ENCODE measurements at regions not wholly inside any gene's neighbourhood (a gene's known extent, or its start where the extent isn't known, plus 50 kb on each side); places are given as distances from the start of the nearest gene placed in this dataset.
"Not testable (repeated sequence)": the region's sequence is repeated elsewhere in the genome, so short reads cannot be mapped to it uniquely, and the experiment has no call there.

DNA sequence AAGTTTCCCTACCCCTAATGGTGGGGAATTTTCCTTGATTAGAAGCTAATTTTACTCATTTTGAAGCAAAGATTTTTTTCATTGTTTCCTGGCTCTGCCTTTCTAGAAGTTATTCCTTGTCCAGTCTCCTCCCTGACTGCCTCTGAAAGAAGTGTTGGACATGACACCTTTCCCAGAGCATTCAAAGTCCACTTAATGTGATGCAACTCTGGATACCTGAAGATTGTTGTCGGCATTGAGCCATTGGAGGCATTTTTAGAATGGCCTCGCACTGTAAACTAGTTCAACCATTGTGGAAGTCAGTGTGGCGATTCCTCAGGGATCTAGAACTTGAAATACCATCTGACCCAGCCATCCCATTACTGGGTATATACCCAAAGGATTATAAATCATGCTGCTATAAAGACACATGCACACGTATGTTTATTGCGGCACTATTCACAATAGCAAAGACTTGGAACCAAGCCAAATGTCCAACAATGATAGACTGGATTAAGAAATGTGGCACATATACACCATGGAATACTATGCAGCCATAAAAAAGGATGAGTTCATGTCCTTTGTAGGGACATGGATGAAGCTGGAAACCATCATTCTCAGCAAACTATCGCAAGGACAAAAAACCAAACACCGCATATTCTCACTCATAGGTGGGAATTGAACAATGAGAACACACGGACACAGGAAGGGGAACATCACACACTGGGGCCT lies 69.7 kb upstream of the PLA2G4A start:
- SMC1A ChIA-PET (ENCODE audit: uncharacterized antibody, unreplicated experiment); FAIRE-seq; RAD21 ChIA-PET (ENCODE audit: unreplicated experiment); H3K27ac ChIP-seq (ENCODE audit: control insufficient read depth, insufficient read depth); H3K4me3 ChIP-seq; H3K4me2 ChIP-seq (ENCODE audit: control insufficient read depth, insufficient read depth); H2AFZ ChIP-seq (ENCODE audit: control insufficient read depth, low read depth, low read length); H3K9ac ChIP-seq (ENCODE audit: control insufficient read depth, insufficient read depth, low read length); H3K79me2 ChIP-seq (ENCODE audit: control insufficient read depth, insufficient read depth, low read length); H3K4me1 ChIP-seq (ENCODE audit: control insufficient read depth, insufficient read depth, low read length); ATAC-seq; H3K27me3 ChIP-seq (replicated peaks in 1 of 2; ENCODE audit: control insufficient read depth in 2 of 2, insufficient read depth in 2 of 2, low read length in 1 of 2); BruUV-seq (replicated peaks); H4K20me1 ChIP-seq (ENCODE audit: control insufficient read depth, insufficient read depth); in situ Hi-C loops (cut with MboI); H3K36me3 ChIP-seq (ENCODE audit: control insufficient read depth in 2 of 2, insufficient read depth in 2 of 2, low read length in 1 of 2); H3K9me3 ChIP-seq (replicated peaks; ENCODE audit: control insufficient read depth, insufficient read depth, low read length); POLR2A ChIA-PET; intact Hi-C loops (cut with micrococcal nuclease; ENCODE audit: unreplicated experiment); DNase-seq (ENCODE audit: low read depth, low spot score): not testable (repeated sequence)
- 67% methylated on average over 5 of the region's 8 CpGs for WGBS (ENCODE audit: insufficient coverage, insufficient replicate concordance, low lambda C conversion rate, missing lambda C conversion rate)
- CTCF ChIA-PET: interaction anchor here (2.1 kb wide), 1 partner anchor 11 kb away, joined by 6 read pairs; no protein-coding TSS in a partner anchor

DNA sequence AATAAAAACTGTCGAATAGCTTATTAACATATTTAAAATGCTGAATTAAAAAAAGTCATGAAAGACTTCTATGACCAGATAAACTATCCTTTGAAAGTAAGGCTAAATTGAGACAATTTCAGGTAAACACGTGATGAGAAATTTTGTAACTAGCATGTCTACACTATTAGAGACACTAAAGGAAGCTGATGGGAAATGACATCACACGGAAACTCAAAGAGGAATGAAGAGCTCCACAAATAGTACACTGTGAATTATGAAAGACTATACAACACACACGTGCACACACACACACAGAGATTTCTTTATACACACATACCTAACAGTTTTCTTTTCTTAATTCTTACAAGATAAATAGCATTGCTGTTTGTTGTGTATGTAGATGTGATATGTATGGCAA lies 70.9 kb upstream of the PLA2G4A start:
- DNase-seq (ENCODE audit: low read depth, low spot score) (no peak), ATAC-seq (no peak), FAIRE-seq (no peak)
- no peaks in the 10 kb centered on the region for H3K79me2 ChIP-seq (ENCODE audit: control insufficient read depth, insufficient read depth, low read length)
- H3K9ac ChIP-seq (ENCODE audit: control insufficient read depth, insufficient read depth, low read length): no peak overlapping the region
- ChIA-PET SMC1A (ENCODE audit: uncharacterized antibody, unreplicated experiment) (interaction anchor here (1.1 kb wide), 2 partner anchors 12 to 1159 kb away, joined by 3 read pairs; no protein-coding TSS in a partner anchor), RAD21 (ENCODE audit: unreplicated experiment) (no interaction called here), POLR2A (interaction anchor here (0.5 kb wide), 1 partner anchor 56 kb away, joined by 3 read pairs; no protein-coding TSS in a partner anchor), CTCF (interaction anchor here (0.6 to 0.8 kb wide), 2 partner anchors 34 to 259 kb away, joined by 3 read pairs; no protein-coding TSS in a partner anchor)
- no peak overlapping the region for H3K4me2 ChIP-seq (ENCODE audit: control insufficient read depth, insufficient read depth)
- H2AFZ ChIP-seq (ENCODE audit: control insufficient read depth, low read depth, low read length): no peak overlapping the region
- intact Hi-C loops (cut with micrococcal nuclease; ENCODE audit: unreplicated experiment): no loop called here
- 48% methylated on average over 4 of the region's 4 CpGs for WGBS (ENCODE audit: insufficient coverage, insufficient replicate concordance, low lambda C conversion rate, missing lambda C conversion rate)
- H3K27ac ChIP-seq (ENCODE audit: control insufficient read depth, insufficient read depth): no peak overlapping the region
- no peaks in the 10 kb centered on the region for H3K27me3 ChIP-seq (replicated peaks in 1 of 2; ENCODE audit: control insufficient read depth in 2 of 2, insufficient read depth in 2 of 2, low read length in 1 of 2)
- in situ Hi-C loops (cut with MboI): no loop called here
- no peak overlapping the region for H3K4me3 ChIP-seq
- H3K36me3 ChIP-seq (ENCODE audit: control insufficient read depth in 2 of 2, insufficient read depth in 2 of 2, low read length in 1 of 2): no peaks in the 10 kb centered on the region
- no peak for TF ChIP-seq PML (IDR thresholded peaks at IDR 0.05; ENCODE audit: low read length)
- TF ChIP-seq, protein P1, sequence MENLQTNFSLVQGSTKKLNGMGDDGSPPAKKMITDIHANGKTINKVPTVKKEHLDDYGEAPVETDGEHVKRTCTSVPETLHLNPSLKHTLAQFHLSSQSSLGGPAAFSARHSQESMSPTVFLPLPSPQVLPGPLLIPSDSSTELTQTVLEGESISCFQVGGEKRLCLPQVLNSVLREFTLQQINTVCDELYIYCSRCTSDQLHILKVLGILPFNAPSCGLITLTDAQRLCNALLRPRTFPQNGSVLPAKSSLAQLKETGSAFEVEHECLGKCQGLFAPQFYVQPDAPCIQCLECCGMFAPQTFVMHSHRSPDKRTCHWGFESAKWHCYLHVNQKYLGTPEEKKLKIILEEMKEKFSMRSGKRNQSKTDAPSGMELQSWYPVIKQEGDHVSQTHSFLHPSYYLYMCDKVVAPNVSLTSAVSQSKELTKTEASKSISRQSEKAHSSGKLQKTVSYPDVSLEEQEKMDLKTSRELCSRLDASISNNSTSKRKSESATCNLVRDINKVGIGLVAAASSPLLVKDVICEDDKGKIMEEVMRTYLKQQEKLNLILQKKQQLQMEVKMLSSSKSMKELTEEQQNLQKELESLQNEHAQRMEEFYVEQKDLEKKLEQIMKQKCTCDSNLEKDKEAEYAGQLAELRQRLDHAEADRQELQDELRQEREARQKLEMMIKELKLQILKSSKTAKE (IDR thresholded peaks at IDR 0.05; ENCODE audit: low read depth, poor library complexity, severe bottlenecking): no peak
- no peak for TF ChIP-seq HDGF (IDR thresholded peaks at IDR 0.05)
- H3K4me1 ChIP-seq (ENCODE audit: control insufficient read depth, insufficient read depth, low read length): peaks cover 8% of the 10 kb centered on the region
- H4K20me1 ChIP-seq (ENCODE audit: control insufficient read depth, insufficient read depth): no peaks in the 10 kb centered on the region
- no peaks in the 10 kb centered on the region; the same call in 2 of the 3 replicates for H3K9me3 ChIP-seq (replicated peaks; ENCODE audit: control insufficient read depth, insufficient read depth, low read length)
- no TSS peak for BruUV-seq (replicated peaks)
